ENCODE measurements at regions not wholly inside any gene's neighbourhood (a gene's known extent, or its start where the extent isn't known, plus 50 kb on each side); places are given as distances from the start of the nearest gene placed in this dataset.
A peak's percentile ranks its signal among the peaks of the same experiment; 100 is the strongest.

GRCh38 chr9:89749500-89750116 is 144.8 kb downstream of the GADD45G start:
- H3K27me3 Mint-ChIP-seq = no peaks in the 10 kb centered on the region
- H3K27ac Mint-ChIP-seq = peak overlapping the region; percentile 65
- H3K9me3 Mint-ChIP-seq (ENCODE audit: low read depth) = no peaks in the 10 kb centered on the region
- DNase-seq = no peak
- H3K4me3 Mint-ChIP-seq = peak overlapping the region; percentile 4
- H3K36me3 Mint-ChIP-seq = no peaks in the 10 kb centered on the region
- ATAC-seq = no peak
- CTCF ChIA-PET = interaction anchor here (0.7 to 1.0 kb wide), 3 partner anchors 92 to 1339 kb away, joined by 3 to 4 read pairs (median 3); no protein-coding TSS in a partner anchor
- H3K4me1 Mint-ChIP-seq = peaks cover 34% of the 10 kb centered on the region

GRCh38 chr9:89750117-89750791 is 145.4 kb downstream of the GADD45G start:
- Mint-ChIP-seq H3K4me1 (peaks cover 27% of the 10 kb centered on the region), H3K4me3 (no peak overlapping the region), H3K27me3 (no peaks in the 10 kb centered on the region), H3K27ac (no peak overlapping the region), H3K36me3 (no peaks in the 10 kb centered on the region), H3K9me3 (ENCODE audit: low read depth) (no peaks in the 10 kb centered on the region)
- DNase-seq = no peak
- CTCF ChIA-PET = interaction anchor here (0.7 to 1.0 kb wide), 2 partner anchors 147 to 1338 kb away, joined by 3 to 4 read pairs; no protein-coding TSS in a partner anchor
- ATAC-seq = no peak

- DNase-seq = no peak
- Mint-ChIP-seq H3K9me3 (ENCODE audit: low read depth) (no peaks in the 10 kb centered on the region), H3K27me3 (peaks cover 2% of the 10 kb centered on the region), H3K27ac (no peak overlapping the region), H3K4me1 (peaks cover 20% of the 10 kb centered on the region), H3K4me3 (no peak overlapping the region), H3K36me3 (no peaks in the 10 kb centered on the region)
- no peak for ATAC-seq
- CTCF ChIA-PET = interaction anchor here (1.2 kb wide), 1 partner anchor 149 kb away, joined by 4 read pairs; no protein-coding TSS in a partner anchor
Measured at GRCh38 chr9:89751079-89751825, 146.4 kb downstream of the GADD45G start.

- Mint-ChIP-seq H3K4me1 (peaks cover 26% of the 10 kb centered on the region), H3K27me3 (peaks cover 2% of the 10 kb centered on the region), H3K9me3 (ENCODE audit: low read depth) (no peaks in the 10 kb centered on the region), H3K4me3 (no peak overlapping the region), H3K36me3 (no peaks in the 10 kb centered on the region), H3K27ac (no peak overlapping the region)
- ATAC-seq (no peak), DNase-seq (no peak)
- CTCF ChIA-PET = interaction anchor here (1.6 kb wide), 1 partner anchor 8 kb away, joined by 3 read pairs; no protein-coding TSS in a partner anchor
Measured at GRCh38 chr9:89752154-89752553, 147.3 kb downstream of the GADD45G start.

GRCh38 chr9:89753472-89754055 is 148.8 kb downstream of the GADD45G start:
- ATAC-seq (no peak), DNase-seq (no peak)
- Mint-ChIP-seq H3K27me3 (peaks cover 2% of the 10 kb centered on the region), H3K27ac (no peak overlapping the region), H3K4me3 (no peak overlapping the region), H3K9me3 (ENCODE audit: low read depth) (no peaks in the 10 kb centered on the region), H3K36me3 (no peaks in the 10 kb centered on the region), H3K4me1 (peaks cover 19% of the 10 kb centered on the region)
- CTCF ChIA-PET = interaction anchor here (1.6 kb wide), 1 partner anchor 10 kb away, joined by 3 read pairs; no protein-coding TSS in a partner anchor

GRCh38 chr9:89754193-89754592 is 149.4 kb downstream of the GADD45G start:
- no peak overlapping the region for H3K4me3 Mint-ChIP-seq
- CTCF ChIA-PET = no interaction called here
- ATAC-seq (no peak), DNase-seq (no peak)
- peaks cover 2% of the 10 kb centered on the region for H3K27me3 Mint-ChIP-seq
- no peak overlapping the region for H3K27ac Mint-ChIP-seq
- peaks cover 13% of the 10 kb centered on the region for H3K4me1 Mint-ChIP-seq
- no peaks in the 10 kb centered on the region for H3K36me3 Mint-ChIP-seq
- no peaks in the 10 kb centered on the region for H3K9me3 Mint-ChIP-seq (ENCODE audit: low read depth)

GRCh38 chr9:89755821-89756220 is 151.0 kb downstream of the GADD45G start:
- ATAC-seq (no peak), DNase-seq (no peak)
- peaks cover 7% of the 10 kb centered on the region for H3K4me1 Mint-ChIP-seq
- H3K27ac Mint-ChIP-seq = no peak overlapping the region
- no peaks in the 10 kb centered on the region for H3K36me3 Mint-ChIP-seq
- CTCF ChIA-PET = interaction anchor here (0.6 kb wide), 1 partner anchor 171 kb away, joined by 3 read pairs; no protein-coding TSS in a partner anchor
- H3K27me3 Mint-ChIP-seq = peaks cover 8% of the 10 kb centered on the region
- H3K4me3 Mint-ChIP-seq = no peak overlapping the region
- H3K9me3 Mint-ChIP-seq (ENCODE audit: low read depth) = no peaks in the 10 kb centered on the region

- CTCF ChIA-PET = interaction anchor here (1.4 kb wide), 1 partner anchor 13 kb away, joined by 4 read pairs; no protein-coding TSS in a partner anchor
- peaks cover 9% of the 10 kb centered on the region for H3K27me3 Mint-ChIP-seq
- ATAC-seq = no peak
Measured at GRCh38 chr9:89756891-89757537, 152.2 kb downstream of the GADD45G start.

GRCh38 chr9:89757776-89758528 is 153.1 kb downstream of the GADD45G start:
- CTCF ChIA-PET = interaction anchor here (1.0 to 1.4 kb wide), 3 partner anchors 9 to 341 kb away, joined by 3 to 4 read pairs (median 3); no protein-coding TSS in a partner anchor
- H3K4me1 Mint-ChIP-seq = peaks cover 7% of the 10 kb centered on the region
- no peaks in the 10 kb centered on the region for H3K9me3 Mint-ChIP-seq (ENCODE audit: low read depth)
- DNase-seq (no peak), ATAC-seq (no peak)
- no peak overlapping the region for H3K4me3 Mint-ChIP-seq
- H3K36me3 Mint-ChIP-seq = no peaks in the 10 kb centered on the region
- H3K27ac Mint-ChIP-seq = no peak overlapping the region
- peaks cover 11% of the 10 kb centered on the region for H3K27me3 Mint-ChIP-seq

More at GRCh38 chr9:89756891-89757537, 152.2 kb downstream of the GADD45G start:
- H3K4me3 Mint-ChIP-seq = no peak overlapping the region
- no peak overlapping the region for H3K27ac Mint-ChIP-seq
- H3K36me3 Mint-ChIP-seq = no peaks in the 10 kb centered on the region
- DNase-seq = no peak
- no peaks in the 10 kb centered on the region for H3K9me3 Mint-ChIP-seq (ENCODE audit: low read depth)
- H3K4me1 Mint-ChIP-seq = peaks cover 7% of the 10 kb centered on the region

- H3K27me3 Mint-ChIP-seq = peaks cover 13% of the 10 kb centered on the region
- H3K4me3 Mint-ChIP-seq = no peak overlapping the region
- no peak for ATAC-seq
- CTCF ChIA-PET = interaction anchor here (1.6 kb wide), 1 partner anchor 145 kb away, joined by 3 read pairs; no protein-coding TSS in a partner anchor
- no peak overlapping the region for H3K27ac Mint-ChIP-seq
- no peaks in the 10 kb centered on the region for H3K36me3 Mint-ChIP-seq
- no peaks in the 10 kb centered on the region for H3K9me3 Mint-ChIP-seq (ENCODE audit: low read depth)
- no peak for DNase-seq
- H3K4me1 Mint-ChIP-seq = peaks cover 7% of the 10 kb centered on the region
Measured at GRCh38 chr9:89759572-89759971, 154.8 kb downstream of the GADD45G start.

- no peaks in the 10 kb centered on the region for H3K36me3 Mint-ChIP-seq
- CTCF ChIA-PET = interaction anchor here (1.6 kb wide), 1 partner anchor 145 kb away, joined by 3 read pairs; no protein-coding TSS in a partner anchor
- peaks cover 13% of the 10 kb centered on the region for H3K27me3 Mint-ChIP-seq
- ATAC-seq = no peak
- H3K4me1 Mint-ChIP-seq = peaks cover 7% of the 10 kb centered on the region
- H3K9me3 Mint-ChIP-seq (ENCODE audit: low read depth) = no peaks in the 10 kb centered on the region
- H3K27ac Mint-ChIP-seq = no peak overlapping the region
- no peak for DNase-seq
- no peak overlapping the region for H3K4me3 Mint-ChIP-seq
Measured at GRCh38 chr9:89760123-89760522, 155.3 kb downstream of the GADD45G start.

- Mint-ChIP-seq H3K9me3 (ENCODE audit: low read depth) (no peaks in the 10 kb centered on the region), H3K4me3 (no peak overlapping the region), H3K36me3 (no peaks in the 10 kb centered on the region), H3K27me3 (peaks cover 25% of the 10 kb centered on the region), H3K4me1 (no peaks in the 10 kb centered on the region), H3K27ac (no peak overlapping the region)
- CTCF ChIA-PET = interaction anchor here (1.0 kb wide), 1 partner anchor 166 kb away, joined by 3 read pairs; no protein-coding TSS in a partner anchor
- ATAC-seq (no peak), DNase-seq (no peak)
Measured at GRCh38 chr9:89764217-89764616, 159.4 kb downstream of the GADD45G start.
